NCI-H345 (cell line): ENCODE measurements at regions not wholly inside any gene's neighbourhood (a gene's known extent, or its start where the extent isn't known, plus 50 kb on each side); places are given as distances from the start of the nearest gene placed in this dataset.
"Not testable (repeated sequence)": the region's sequence is repeated elsewhere in the genome, so short reads cannot be mapped to it uniquely, and the experiment has no call there.

Experiments used
- DNase-seq: peaks from one replicate; lab custom pipeline; 2025; lab: John Stamatoyannopoulos, UW

GRCh38 chr3:115254492-115255196 is 107.6 kb upstream of the ZBTB20 start:
- DNase-seq = no peak

DNA sequence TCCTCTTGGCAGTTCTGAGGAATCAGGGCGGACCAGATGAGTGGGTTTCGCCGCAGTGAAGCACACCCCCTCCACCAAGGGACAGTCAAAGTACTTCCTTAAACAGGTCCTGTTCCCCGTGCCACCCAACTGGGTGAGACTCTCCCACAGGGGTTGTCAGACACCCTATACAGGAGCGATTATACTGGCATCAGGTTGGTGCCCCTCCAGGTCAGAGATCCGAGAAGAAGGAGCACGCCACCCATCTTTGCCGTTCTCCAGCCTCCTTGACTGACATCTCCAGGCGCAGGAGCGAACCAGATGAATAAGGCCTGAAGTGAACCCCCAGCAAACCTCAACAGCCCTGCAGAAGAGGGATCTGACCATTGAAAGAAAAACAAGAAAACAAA is 108.1 kb upstream of the ZBTB20 start:
- DNase-seq = no peak

DNA sequence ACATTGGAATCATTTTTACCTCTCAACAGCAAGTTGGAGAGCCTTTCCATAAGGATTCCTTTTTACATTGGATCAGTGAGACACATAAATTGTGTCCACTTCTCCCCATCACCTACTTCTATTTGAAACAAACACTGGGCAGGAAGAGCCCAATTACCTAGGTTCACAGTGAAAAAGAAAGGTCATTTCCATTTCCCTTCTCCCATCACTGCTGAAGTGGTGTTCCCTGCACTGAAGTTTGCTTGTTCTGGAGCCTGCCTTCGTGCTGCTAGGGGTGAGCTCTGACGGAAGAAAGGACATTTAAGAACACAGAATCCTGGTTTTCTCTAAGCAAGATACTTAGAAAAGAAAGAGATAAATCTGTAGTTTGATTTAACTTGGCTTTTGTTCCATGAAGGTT is 123.8 kb upstream of the ZBTB20 start:
- DNase-seq = no peak

- no peak for DNase-seq
These were observed 125.1 kb upstream of the ZBTB20 start for GRCh38 chr3:115272036-115272824.

GRCh38 chr3:115275896-115276295 is 128.8 kb upstream of the ZBTB20 start:
- no peak for DNase-seq

DNA sequence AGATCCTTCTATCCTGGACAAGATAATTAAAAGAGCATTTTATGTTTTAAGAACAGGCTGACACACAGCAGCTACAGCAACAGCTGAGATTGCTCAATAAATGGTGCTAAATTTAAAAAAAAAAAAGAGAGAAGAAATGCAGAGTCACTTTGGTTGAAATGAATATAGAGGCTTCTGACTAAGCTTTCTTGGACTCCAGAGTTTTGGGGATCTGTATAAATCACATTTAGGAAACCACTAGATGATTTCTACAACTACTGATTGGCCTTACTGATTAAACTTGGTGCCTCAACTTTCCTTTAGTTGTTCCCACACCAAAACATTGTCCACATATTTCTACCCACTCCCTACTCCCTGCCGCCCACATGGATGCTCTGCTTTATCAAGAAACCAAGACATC is 132.9 kb upstream of the ZBTB20 start:
- no peak for DNase-seq

- no peak for DNase-seq
These were observed 133.4 kb upstream of the ZBTB20 start for GRCh38 chr3:115280506-115280905.

- no peak for DNase-seq
These were observed 134.9 kb upstream of the ZBTB20 start for GRCh38 chr3:115281697-115282675.

DNA sequence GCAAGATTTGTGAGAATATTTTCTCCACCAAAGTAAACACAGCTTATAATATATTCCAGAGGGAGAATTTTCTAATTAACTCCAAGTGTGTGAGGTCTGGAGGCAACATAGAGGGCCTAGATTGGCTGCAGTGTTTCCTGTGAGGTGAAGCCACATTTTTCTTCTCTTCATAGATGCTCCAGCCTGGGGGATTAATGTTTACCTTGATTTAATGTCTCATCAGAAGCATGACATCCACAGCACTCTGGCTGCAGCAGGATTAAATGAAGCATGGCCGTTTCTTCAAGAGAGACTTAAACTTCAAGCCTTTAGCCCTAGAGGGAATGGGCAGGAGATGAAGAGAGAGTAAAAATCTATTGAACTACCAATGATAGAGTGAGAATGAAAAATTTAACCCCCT is 137.9 kb upstream of the ZBTB20 start:
- DNase-seq = no peak

DNA sequence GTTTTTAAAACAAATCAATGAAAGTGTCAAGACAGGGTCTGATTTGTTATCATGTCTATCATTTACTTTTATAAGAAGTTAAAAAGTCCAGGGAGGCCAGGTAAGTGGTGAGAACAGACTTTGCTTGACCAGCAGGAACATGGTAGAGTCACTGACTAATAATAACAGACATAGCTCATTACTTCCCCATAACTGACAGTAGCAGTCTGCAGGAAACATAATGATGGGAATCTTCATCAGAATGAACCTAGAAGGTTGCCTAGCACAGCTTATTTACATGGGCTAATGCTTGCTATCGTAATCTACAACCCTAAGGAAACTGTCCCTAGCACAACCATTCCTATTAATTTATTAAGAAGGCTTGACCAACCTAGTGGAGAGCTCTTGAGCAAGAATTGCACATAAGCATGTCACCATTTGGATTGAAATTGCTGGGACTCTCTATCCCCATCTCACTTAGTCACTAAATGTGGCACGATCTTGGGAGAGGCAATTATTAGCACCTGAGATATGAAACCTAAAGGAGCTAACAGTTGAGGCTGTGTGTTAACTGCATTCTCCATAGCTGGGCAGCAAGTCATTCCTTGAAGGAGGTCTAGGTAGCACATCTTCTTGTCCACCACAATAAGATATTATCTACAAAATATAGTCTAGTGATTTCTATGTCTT is 139.6 kb upstream of the ZBTB20 start:
- DNase-seq = no peak

DNA sequence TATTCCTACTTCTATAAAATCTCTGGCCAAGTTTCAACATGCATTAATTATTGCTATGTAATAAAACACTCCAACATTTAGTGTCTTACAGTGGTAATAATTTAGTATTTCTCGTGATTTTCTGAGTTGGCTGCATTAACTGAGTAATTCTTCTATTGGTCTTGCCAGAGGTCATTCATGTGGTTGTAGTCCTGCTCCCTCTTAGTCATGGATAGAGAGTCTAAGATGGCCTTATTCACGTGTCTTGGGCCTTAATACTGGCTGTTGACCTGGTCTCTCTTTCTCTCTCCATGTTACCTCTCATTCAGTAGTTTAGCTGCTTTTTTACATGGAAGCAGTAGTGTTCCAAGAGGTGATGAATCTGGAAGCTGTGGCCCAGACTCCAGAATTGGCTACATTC is 140.1 kb upstream of the ZBTB20 start:
- no peak for DNase-seq

DNA sequence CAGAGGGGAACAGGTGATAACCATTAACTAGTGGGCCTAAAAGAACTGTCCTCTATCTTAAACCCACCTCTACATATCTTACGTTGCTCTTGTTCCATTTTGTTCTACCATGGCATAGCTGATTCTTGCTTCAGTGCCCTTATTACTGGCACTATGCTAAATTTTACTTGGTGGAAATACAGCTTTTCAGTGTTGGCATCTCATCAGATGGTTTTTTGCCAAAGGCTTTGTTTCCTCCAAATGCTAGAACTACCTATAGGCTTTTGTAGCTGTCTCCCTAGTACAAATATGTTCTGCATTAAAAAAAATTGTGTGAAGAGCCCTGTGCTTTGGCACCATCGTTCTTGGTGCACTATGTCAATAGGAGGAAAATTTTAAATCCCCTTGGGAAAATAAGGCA is 145.0 kb upstream of the ZBTB20 start:
- no peak for DNase-seq

GRCh38 chr3:115292677-115293165 is 145.6 kb upstream of the ZBTB20 start:
- DNase-seq = no peak

DNA sequence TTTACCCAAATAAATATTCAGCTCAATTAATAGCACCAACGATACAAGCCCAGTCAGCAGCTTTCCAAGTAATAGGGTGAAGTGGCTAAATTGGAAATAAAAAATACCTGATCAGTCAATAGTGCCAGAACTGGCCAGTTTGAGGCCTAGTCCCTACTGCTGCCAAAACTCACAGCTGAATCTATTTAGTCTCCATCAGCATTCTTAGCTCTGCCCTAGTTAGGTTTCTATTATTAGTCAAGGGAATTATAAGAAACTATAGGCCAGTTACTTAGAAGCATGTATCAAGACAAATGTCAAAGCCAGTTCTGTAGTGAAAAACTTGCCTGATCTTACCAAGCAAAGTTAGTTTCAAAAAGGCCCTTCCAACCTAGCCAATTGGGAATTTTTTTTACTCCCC is 146.2 kb upstream of the ZBTB20 start:
- no peak for DNase-seq

DNA sequence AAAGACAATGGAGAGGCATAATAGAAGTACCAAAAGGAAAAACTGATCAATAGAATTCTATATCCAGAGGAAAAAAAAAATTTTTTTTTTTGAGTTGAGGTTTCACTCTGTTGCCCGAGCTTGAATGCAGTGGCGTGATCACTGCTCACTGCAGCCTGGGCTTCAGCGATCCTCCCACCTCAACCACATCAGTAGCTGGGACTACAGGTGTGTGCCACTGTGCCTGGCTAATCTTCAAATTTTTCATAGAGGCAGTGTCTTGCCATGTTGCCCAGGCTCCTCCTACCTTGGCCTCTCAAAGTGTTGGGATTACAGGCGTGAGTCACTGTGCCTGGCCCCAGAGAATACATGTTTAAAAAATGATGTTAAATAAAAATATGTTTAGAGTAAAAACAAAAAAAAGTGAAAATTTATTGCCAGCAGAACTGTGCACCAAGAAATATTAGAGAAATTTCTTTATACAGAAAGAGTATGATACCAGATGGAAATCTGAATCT is 154.3 kb upstream of the ZBTB20 start:
- no peak for DNase-seq

GRCh38 chr3:115317953-115318352 is 170.9 kb upstream of the ZBTB20 start:
- DNase-seq = not testable (repeated sequence)

GRCh38 chr3:115321400-115321805 is 174.3 kb upstream of the ZBTB20 start:
- no peak for DNase-seq

DNA sequence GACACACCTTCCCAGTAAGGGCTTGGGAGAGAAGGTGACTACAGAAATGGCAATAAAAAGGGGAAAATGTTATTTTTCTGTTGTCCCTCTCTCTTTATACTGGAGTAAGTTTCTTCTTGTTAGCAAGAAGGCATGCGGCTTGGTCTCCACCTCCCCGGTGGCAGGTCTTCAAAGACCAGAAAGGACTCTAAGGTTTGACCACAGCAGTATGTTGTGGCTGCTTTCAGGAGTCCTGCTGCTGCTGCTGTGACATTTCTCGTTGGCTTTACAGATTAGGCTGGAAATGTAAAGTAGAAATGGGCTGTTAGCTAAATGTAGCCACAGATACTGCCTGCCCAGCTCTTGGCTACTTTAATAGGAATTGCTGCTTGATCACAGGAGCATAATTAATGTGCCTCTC is 175.8 kb upstream of the ZBTB20 start:
- no peak for DNase-seq

DNA sequence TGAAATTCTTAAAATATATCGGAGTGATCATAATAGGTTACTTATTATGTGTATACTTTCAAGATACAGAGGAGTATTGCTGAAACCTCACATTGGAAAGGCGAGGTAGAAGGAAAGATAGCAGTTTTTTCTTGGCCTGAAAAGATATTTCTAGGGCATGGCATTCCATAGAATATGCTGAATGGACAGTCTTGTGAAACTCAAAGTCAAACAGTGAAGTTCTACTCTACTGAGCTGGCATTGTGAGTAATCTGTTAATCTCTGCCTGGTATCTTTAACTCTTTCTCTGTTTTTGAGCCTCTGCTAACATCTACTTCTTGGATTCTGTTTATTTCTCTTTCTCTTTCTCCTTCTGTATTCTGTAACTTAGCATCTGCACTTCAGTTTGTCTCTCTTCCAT is 176.3 kb upstream of the ZBTB20 start:
- DNase-seq = no peak

- no peak for DNase-seq
These were observed 177.0 kb upstream of the ZBTB20 start for GRCh38 chr3:115324056-115324455.

DNA sequence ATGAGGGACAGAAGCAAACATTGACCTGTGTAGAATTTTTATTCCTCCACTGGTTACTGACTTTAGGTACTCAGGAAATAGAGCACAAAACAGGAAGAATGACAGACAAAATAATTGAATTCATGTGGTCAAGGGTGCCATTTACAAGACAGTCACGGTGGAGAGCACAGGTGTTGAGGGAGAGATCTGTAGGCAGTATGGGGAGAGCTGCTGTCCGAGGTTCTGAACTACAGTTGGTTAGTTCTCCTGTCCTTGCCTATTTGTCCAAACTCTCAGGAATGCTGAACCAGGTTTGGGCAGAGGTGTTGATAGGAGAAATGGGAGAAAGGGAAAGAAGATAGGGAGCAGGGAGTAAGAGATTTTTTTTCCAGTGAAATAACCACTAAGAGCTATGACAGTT is 178.5 kb upstream of the ZBTB20 start:
- no peak for DNase-seq

GRCh38 chr3:115330430-115330829 is 183.3 kb upstream of the ZBTB20 start:
- DNase-seq = no peak
